ENCODE measurements at regions not wholly inside any gene's neighbourhood (a gene's known extent, or its start where the extent isn't known, plus 50 kb on each side); places are given as distances from the start of the nearest gene placed in this dataset.

DNA sequence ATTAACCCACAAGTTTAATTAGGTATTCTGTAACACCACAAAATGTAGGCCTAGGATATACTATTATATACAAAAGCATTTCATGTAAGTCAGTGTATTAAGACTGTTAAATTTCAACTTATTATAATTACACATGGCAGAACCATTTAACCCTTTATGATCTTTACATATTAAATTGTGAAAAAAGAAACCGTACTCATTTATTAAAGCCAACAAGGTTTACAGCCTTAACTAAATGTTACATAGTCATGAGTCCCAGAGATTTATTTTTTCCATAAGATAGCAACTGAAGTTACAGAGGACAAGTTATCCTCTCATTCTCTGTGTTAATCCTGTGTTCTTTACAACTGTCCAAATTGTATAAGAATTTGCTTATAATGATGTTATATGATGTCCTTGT lies 615.8 kb upstream of the AGTR1 start:
- Histone ChIP-seq H3K4me1 (no peaks in the 10 kb centered on the region), H3K27me3 (no peaks in the 10 kb centered on the region), H3K36me3 (no peaks in the 10 kb centered on the region), H3K4me3 (no peak overlapping the region), H3K27ac (no peak overlapping the region), H3K9me3 (no peaks in the 10 kb centered on the region)
- intact Hi-C loops (cut with DNase I): no loop called here
- no peak for DNase-seq (ENCODE audit: low spot score in 2 of 2)
- TF ChIP-seq, protein P1, sequence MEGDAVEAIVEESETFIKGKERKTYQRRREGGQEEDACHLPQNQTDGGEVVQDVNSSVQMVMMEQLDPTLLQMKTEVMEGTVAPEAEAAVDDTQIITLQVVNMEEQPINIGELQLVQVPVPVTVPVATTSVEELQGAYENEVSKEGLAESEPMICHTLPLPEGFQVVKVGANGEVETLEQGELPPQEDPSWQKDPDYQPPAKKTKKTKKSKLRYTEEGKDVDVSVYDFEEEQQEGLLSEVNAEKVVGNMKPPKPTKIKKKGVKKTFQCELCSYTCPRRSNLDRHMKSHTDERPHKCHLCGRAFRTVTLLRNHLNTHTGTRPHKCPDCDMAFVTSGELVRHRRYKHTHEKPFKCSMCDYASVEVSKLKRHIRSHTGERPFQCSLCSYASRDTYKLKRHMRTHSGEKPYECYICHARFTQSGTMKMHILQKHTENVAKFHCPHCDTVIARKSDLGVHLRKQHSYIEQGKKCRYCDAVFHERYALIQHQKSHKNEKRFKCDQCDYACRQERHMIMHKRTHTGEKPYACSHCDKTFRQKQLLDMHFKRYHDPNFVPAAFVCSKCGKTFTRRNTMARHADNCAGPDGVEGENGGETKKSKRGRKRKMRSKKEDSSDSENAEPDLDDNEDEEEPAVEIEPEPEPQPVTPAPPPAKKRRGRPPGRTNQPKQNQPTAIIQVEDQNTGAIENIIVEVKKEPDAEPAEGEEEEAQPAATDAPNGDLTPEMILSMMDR (IDR thresholded peaks at IDR 0.05): no peak

DNA sequence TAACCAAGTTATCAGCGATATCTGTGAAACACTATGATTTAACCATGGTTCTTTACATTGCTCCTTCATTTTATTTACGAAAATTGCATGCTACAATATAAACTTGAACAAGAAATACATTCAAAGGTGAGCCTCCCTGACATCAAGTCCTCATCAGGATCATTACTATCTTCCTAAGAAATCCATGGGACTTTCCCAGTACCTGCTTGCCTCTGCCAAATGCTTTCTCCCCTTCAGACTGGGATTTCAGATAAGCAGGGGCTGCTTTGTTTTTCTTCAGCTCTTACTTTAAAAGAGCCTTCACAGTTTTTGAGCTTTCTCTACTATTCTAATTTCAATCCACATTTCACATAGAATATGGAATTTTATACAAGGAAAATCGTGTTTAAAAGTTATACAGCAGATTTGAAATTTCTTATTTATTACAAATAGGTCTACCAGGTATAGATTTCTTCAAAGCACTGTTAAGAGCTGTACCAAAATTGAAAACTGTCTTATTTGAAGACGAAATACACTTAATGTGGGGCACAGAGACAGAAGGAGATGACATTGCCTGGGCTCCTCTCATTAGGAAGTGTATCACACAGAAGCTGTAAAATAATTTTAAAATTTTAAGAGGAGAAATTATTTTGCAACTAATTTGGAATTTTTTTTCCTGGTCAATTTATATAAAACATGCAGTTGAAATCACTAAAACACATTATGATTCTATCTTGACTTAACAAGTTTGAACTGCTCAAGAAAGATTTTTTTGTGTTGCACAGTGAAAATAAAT lies 615.0 kb upstream of the AGTR1 start:
- intact Hi-C loops (cut with DNase I): no loop called here
- Histone ChIP-seq H3K4me1 (no peaks in the 10 kb centered on the region), H3K4me3 (no peak overlapping the region), H3K9me3 (no peaks in the 10 kb centered on the region), H3K36me3 (no peaks in the 10 kb centered on the region), H3K27ac (no peak overlapping the region), H3K27me3 (no peaks in the 10 kb centered on the region)
- TF ChIP-seq, protein P1 (IDR thresholded peaks at IDR 0.05): no peak
- no peak for DNase-seq (ENCODE audit: low spot score in 2 of 2)

DNA sequence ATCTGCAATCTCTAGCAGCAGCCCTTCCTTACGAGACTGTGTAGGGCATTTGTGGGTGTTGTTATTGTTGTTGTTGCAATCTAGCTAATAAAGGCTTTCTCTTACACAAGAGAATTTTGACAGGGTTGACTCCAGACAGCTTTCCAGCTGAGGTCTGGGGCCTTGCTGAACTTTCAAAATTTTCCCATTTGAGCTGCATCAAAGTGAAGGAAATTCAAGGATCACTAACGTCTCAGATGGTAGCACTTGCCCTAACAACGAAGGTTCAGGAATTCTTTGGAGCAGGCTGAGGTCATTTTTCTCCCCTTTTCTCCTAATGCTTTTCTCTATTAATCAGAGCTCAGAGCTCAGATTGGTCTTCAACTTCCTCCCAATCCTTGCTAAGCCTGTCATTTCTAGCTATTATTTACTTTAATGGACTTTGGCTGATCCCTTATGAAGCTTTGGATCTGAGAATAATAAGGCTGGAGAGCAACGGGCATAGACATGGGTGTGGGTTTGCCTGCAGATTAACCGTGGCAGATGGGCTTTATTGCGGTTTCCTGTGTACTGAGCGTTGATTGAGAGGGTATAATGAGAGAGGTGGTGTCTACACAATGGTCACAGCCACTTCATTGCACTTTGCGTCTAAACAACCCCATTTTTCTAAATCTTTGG lies 614.0 kb upstream of the AGTR1 start:
- Histone ChIP-seq H3K9me3 (no peaks in the 10 kb centered on the region), H3K4me1 (no peaks in the 10 kb centered on the region), H3K27me3 (no peaks in the 10 kb centered on the region), H3K36me3 (no peaks in the 10 kb centered on the region), H3K4me3 (no peak overlapping the region), H3K27ac (no peak overlapping the region)
- TF ChIP-seq, protein P1 (IDR thresholded peaks at IDR 0.05): no peak
- intact Hi-C loops (cut with DNase I): no loop called here
- no peak for DNase-seq (ENCODE audit: low spot score in 2 of 2)

DNA sequence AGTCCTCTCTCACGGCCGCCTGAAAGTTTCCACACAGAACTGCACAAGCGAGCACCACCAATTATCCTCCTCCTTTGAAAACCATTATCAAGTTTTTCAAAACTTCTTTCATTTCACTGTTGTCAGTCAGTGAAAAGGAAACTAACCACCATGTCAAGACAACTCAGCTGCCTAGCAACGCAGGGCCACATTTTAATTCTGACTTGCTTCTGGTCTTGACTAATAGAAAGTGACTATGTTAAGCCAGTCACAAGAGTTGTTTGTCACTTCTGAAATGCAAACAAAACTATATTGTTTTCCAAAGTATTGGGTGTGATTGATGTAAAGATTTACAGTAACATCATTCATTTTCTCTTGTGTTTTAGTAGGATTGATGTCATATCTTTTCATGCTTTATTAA lies 612.8 kb upstream of the AGTR1 start:
- no peak for DNase-seq (ENCODE audit: low spot score in 2 of 2)
- H3K27me3 ChIP-seq: no peaks in the 10 kb centered on the region
- H3K9me3 ChIP-seq: no peaks in the 10 kb centered on the region
- no peaks in the 10 kb centered on the region for H3K4me1 ChIP-seq
- TF ChIP-seq, protein P1 (IDR thresholded peaks at IDR 0.05): no peak
- no peak overlapping the region for H3K4me3 ChIP-seq
- H3K36me3 ChIP-seq: no peaks in the 10 kb centered on the region
- intact Hi-C loops (cut with DNase I): no loop called here
- no peak overlapping the region for H3K27ac ChIP-seq

DNA sequence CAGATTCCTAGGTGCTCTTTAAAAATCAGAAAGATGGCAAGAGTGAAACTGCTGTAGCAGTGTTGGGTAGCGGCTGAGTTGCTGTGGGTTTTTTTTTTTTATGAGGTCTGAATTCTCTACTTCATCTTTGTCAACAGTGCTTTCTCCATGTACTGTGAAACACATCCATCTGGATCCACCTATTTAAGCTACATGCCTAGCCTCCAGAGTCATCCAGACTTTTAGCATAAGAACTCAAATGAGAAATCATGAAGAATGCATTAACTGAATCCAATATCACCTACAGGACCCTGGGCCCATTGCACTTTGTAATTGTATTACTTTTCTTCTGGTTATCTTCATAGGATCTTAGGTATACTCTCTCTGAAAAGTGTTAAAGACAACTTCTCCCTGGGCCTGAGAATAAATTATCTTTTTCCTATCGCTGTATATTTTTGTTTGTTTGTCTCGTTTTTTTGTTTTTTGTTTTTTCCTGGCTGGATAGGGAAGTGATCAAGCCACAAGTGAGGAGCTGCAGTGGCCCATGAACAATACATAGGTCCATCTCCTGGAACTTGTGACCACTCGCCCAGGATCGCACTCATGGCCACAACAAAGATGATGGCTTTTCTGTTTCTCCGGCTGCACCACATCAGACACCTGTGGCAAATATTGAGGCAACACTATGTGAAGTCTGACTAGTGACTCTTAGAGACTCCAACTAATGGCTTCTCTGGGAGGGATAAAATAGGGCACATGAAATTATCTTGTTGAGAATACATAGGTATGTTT lies 609.9 kb upstream of the AGTR1 start:
- no peaks in the 10 kb centered on the region for H3K4me1 ChIP-seq
- TF ChIP-seq, protein P1 (IDR thresholded peaks at IDR 0.05): no peak
- no peak for DNase-seq (ENCODE audit: low spot score in 2 of 2)

More for the DNA sequence above, 609.9 kb upstream of the AGTR1 start:
- H3K4me3 ChIP-seq: no peak overlapping the region
- no peak overlapping the region for H3K27ac ChIP-seq
- H3K9me3 ChIP-seq: no peaks in the 10 kb centered on the region
- no peaks in the 10 kb centered on the region for H3K27me3 ChIP-seq
- H3K36me3 ChIP-seq: no peaks in the 10 kb centered on the region
- intact Hi-C loops (cut with DNase I): no loop called here

All from ascending aorta (tissue), 2 donors.